ENCODE measurements at regions not wholly inside any gene's neighbourhood (a gene's known extent, or its start where the extent isn't known, plus 50 kb on each side); places are given as distances from the start of the nearest gene placed in this dataset.

GRCh38 chr10:4677296-4678021 lies 148.5 kb upstream of the AKR1E2 start:
- no peak for TF ChIP-seq CTCF (optimal IDR thresholded peaks at IDR 0.05 in 1 of 3, IDR thresholded peaks at IDR 0.05 in 1 of 3, conservative IDR thresholded peaks at IDR 0.05 in 1 of 3; ENCODE audit: extremely low read depth in 1 of 3, insufficient read depth in 2 of 3, low read length in 3 of 3)
- no peak for TF ChIP-seq EZH2 (IDR thresholded peaks at IDR 0.05; ENCODE audit: low read length)

All from keratinocyte (primary cell).